HG03571 (cell line): ENCODE measurements at regions not wholly inside any gene's neighbourhood (a gene's known extent, or its start where the extent isn't known, plus 50 kb on each side); places are given as distances from the start of the nearest gene placed in this dataset.

Experiments
- ATAC-seq: cut with Tn5 transposase; IDR thresholded peaks from one replicate; pipeline ENCODE4 v1.9.1; 2021; ENCODE audit not compliant: unreplicated experiment

DNA sequence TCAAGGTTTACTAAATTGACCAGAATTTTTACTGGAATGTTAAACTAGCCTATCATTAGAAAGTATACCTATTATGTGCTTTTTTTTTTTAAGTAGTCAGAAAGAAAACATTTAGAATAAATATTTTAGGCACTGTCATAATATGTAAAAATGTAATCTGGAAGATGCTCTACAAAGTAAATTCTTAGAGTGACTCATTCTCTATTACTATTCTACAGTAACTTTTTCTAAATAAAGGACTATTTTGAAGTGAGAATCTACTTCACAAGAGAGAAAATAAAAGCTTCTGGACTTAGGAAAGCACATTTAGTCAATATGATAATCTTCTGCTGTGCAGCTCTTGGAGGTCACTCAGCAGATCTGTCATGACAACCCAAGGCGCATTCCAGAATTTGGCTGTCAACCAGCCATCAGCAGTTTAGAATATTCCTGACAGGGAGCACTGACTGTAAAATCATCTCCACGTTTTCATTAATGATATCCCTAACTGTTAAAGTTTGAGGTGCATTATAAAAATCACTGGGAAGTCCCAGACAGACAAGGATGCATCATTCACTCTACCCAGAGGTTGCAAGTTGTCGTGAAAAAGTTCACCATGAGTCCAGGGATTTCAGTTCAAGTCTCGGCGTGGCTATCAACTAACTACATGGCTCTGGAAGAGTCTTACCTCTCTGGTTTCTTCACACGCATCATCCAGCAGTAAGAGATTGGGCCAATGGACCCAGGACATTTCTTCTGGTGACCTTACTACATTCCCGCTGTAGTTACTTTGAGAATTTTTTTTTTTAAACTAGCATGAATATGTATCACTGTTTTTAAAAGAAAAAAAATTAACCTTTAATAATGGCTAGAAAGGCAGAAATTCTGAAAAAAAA is 374.9 kb downstream of the GJA1 start:
- no peak for ATAC-seq

DNA sequence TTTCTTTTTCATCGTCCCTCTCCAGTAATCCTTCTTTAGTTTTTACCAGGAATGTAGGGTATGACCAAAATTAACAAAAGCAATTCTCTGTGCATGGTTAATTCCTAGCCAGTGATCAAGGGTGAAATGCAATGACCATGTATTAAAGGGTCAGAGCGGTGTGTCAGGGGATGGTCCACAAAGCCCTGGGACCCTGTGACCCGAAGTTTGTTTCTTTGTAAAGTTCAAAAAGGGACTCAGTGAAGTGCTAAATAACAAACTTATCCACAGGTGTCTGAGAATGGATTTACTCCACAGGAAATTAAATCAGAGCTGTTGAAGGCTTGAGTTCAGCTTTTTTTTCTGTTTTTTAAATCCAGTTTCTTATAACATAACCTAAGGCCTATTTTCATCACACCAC is 375.7 kb downstream of the GJA1 start:
- no peak for ATAC-seq

DNA sequence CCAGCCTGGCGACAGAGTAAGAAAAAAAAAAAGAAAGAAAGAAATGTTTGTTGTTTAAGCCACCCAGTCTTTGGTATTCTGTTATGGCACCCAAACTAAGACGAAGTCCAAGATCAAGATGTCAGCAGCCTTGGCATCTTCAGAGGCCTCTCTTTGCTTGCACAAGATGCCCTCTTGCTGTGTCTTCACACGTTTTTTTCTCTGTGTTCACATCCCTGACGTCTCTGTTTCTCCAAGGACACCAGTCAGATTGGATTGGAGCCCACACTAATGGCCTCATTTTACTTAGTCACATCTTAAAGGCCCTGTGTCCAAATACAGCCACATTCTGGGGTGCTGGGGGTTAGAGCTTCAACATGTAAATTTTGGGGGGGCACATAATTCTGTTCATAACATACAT is 380.9 kb downstream of the GJA1 start:
- ATAC-seq, result no peak

DNA sequence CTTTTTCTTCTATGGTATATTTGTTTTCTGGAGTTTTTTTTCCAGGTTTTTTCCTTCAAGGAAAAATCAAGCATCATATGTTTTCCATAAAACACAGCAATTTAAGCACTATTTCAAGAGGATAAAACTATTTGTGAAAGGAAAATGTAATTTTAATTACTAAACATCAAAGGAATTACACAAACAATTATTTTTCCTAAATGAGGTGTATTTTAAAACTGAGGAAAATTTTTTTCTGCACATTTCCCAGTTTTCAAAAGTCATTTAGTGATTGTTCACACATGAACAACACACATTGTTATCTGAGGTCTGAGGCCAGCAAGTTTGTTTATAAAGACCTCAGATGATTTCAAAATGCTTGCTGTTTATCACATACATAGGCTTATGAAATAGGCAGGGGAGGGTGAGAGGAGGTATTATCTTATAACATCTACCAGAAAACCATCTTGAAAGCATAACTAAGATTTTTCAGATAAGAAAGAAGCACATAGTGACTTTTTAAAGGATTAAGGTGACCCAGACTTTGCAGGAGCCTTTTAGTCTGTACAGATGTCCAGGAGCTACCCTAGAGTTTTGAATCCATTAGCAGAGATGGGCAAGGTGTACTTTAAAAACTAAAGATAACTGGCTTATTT is 381.6 kb downstream of the GJA1 start:
- ATAC-seq, result no peak

DNA sequence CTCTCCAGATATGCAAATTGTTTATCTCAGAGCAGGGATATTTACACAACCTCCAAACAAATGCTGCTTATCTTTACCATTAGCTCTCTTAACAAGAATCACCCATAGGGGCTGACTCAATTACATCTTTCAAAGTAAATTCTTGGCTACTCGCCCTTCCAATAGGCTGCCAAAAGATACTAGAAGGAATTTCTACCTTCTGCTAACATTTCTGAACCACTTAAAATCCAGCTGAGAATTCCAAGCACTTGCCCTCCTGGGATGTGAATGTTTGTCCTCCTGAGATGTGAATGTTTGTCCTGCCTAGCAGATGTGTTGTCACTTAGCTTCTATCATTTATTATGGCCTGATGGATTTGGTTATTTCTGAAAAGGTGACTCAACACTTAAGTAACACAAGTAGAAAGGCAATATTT is 388.0 kb downstream of the GJA1 start:
- no peak for ATAC-seq

DNA sequence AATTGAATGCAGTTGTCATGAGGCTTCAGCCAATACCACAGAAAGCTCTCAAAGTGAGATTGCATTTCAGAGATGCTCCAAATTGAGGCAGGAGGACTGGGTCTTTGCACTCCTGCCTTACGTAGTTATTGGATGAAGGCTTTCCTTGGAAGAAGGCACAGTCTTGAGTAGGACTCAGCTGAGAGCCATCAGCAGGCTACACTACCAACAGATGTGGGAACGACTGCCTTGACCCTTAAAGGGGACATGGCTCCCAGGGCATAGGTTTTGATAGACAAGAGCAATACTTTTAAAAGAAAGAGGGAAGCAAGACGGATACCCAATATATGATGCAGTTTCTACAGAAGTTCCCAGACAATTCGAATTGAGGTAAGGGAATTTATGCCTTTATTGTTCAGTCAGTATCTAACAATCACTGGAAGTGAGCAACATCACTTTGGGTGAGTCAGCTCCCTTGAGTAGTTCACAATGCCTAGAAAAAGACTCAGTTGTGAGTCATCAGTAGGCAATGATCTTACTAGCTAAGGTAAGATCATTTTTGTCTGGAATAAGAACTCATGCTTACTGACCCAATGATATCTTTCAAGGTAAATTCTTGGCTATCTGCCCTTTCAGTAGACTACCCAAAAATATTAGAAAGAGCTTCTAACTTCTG is 390.8 kb downstream of the GJA1 start:
- ATAC-seq, result no peak

DNA sequence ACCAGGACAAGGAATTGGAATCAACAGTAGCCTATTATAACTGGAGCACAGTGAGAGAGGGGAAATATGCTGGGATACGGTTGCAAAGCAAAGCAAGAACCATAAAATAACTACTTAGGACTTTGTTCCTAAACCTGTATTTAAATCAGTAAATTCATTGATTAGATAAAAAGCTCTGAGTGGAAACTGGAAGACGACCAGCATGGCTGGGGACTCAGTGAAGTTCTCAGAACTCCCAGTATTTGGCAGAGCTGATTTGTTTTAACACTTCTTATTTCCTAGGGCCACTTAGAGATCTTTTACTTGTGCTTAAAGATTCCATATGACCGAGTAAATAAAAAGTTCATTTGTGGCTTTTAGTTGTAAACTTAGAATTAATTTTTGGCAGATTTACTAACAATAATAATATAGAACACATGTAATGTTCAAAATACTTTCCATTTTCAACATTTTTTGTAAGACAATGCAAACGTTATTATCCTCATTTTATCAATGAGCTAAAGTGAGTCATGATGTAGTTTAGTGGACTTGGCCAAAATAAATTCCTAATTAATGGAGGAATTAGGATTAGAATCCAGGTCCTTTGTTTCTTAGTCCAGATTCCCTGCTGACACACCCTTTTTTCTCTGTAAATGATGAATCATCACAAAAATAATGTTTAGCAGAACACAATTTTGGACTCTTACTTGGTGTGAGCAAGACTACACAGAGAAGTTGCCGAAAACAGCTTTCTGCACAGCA is 392.9 kb downstream of the GJA1 start:
- ATAC-seq, result no peak

DNA sequence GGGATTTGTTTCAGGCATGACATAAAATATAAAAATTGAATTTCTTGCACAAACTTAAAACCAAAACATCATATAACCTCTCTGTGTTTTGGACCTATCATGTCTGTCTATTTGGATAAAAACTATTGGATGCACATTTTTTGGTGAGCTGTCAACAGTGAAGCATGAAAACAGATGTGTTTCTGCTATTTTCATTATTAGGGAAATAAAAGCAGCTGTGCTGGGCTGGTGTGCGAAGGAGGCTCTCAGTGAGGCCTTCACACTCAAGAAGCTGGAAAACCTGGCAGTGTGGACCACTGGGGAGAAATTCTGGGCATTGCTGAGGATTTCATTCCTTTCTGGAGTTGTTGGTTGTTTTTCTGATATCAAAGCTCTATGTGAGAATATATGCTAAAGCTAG is 395.3 kb downstream of the GJA1 start:
- no peak for ATAC-seq

DNA sequence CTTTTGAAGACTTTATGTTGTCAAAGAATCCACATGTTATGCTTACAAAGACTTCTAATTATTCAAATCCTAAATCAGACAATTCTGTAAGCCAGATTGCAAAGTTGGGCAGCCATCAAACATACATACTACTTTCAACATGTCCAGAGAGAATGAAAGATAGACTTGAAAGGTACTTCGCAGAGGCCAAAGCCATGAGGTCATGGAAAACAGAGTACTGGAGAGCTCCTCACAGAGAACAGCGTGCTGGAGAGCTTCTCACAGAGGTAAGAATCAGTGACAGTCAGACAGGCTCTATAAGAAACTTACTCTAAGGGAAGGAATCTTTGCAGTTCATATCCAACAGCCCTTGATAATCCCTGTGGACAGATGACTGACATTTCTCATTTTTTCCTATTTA is 400.2 kb downstream of the GJA1 start:
- no peak for ATAC-seq

DNA sequence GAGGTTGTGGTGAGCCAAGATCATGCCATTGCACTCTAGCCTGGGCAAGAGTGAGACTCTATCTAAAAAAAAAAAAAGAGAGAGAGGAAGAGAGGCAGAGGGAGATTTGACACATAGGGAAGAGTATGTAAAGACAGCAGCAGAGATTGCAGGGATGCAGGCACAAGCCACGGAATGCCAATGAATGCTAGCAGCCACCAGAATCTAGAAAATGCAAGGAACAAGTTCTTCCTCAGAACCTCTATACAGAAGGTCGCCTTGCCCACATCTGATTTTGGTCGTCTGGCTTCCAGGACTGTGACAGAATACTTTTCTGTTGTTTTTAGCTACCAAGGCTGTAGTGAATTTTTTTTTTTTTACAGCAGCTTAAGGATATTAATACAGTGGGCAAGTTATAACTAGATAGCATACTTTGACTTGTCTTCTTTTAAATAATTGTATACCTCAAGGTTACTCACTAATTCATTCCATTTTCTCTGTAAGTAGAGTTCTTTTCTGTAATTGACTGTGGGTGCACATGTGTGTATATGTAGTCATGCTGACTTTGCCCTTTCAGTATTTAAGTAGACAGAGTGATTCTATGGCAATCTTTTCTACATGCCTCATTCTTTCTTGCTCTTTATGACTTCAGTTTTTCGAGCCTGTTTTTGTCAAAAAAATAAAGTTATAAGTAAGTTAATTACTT is 402.2 kb downstream of the GJA1 start:
- no peak for ATAC-seq

DNA sequence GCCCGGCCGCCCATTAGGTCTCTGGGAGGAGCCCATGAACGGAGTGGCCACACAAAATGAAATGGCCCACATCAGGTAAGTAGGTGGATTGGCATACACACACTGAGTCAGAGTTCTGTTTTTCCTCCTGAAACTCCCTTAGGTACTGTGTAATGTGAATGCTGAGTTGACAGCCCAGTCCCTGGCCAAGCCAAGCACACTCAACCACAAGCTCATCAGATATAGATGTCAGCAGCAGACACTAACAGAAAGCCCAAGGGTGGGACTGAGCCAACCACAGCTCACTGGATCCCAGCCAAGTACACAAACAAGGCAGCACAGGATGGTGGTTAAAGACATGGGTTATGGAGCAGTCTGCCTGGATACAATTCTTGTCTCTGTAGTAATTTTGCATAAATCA is 403.4 kb downstream of the GJA1 start:
- no peak for ATAC-seq

DNA sequence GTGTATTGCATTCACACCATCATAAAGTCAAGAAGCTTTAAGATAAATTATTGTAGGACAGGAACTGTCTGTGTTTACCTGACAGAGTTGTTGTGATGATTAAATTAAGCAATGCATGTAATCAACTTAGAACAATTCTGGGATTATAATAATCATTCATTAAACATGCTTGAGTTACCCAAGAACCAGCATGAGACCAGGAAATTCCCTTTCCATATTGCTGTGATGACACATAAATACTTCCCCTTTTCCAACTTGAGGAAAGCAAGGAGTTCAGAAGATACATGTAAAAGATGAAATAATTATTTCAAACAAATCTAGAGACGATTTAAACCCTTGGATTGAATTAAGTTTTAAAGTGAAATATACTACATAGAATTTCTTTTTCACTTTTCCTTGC is 404.4 kb downstream of the GJA1 start:
- no peak for ATAC-seq

DNA sequence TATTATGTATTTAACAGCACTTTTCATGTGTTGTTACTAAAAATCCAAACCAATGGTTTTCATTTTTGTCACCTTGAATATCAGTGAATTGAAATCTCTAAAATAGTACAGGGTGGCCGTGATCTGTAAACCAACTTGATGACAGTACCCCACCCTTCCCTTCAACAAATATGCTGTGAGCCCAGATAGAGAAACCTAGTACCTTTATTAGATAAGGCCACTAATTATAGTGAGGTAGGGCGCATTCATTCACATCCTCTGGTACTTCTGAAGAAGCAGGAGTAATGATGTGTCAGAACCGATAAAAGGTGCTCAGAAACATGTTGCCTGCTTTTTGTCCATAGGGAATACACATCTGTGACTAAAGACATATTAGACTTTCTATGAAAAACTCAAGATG is 409.5 kb downstream of the GJA1 start:
- ATAC-seq, result no peak

DNA sequence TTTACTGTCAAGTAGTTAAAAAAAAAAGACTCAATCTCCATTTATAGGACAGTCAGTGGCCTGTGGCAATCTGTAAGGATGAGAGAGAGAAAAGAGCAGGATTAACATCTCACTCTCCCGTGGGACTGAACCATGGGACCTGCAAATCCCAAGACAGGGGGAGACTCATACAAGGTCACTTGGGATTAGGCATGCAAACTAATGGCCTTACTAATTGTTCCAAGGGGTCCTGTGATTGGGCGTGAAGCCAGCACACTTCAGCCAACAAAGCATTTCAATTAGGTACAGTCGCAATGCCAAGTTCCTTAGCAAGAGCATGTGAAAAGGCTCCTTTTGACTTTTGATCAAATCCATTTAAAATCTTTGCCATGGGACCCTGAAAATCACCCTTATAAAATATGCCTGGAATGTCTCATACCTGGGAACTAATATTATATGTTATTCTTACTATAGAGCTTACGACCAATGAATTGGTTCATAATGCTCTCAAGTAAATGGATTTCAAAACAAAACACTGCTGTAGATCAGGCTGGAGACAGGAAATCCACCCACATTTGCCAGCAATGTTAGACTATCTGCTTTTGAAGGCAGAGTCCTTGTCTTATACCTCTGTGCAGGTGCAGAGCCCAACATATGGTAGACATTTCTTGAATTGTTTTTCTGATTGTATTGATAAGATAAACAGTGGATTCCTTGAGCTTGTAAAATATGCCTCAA is 412.5 kb downstream of the GJA1 start:
- ATAC-seq, result no peak

DNA sequence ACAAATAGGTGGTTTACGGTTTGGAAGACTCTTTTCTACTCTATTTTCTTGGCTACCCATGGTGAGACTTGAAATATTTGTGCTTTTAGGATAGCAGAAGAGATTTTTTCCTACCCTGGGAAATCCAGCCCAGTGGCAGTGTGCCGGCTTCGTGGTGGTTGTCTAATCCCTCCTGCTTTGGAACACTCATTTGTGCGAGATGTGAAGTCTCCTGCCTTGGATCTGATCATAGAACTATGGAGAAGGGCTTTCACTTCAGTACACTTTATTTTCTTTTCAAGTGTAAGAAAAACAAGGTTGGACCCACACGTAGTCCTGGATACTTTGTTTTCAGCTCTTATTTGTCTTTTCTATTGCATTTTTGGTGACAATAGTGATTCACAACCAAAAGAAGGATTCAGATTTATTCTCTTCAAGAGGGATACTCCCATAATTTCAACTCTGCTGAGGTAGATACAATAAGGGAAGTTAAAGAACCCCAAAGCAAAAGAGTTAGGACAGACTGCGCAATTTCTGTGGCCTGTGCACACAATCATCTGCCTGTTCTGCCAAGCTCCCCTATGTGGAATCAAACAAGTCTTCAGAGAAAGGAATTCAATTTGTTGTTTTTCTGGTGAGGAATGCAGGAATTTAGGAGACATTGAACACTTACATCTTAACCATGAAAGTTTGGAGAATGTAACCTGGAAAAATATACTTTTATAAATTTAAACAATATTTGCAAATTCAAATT is 413.2 kb downstream of the GJA1 start:
- ATAC-seq, result no peak

DNA sequence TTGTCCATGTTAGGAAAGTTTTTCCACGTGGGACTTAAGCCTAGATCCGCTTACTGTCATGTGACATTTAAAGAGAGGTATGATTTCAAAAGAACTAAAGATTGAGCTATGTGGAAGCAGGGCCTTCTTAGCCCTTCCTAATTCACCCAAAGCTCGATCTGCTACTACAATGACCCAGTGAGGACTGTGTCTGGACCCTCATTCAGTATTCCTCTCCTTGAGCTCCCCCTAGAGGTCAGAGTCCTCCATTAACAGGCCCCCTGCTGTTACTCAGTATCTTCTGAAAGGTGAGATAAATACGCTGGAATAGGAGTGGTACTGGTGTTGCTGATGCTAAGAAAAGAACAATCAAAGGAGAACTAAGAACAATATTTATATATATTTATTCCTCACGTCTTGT is 414.0 kb downstream of the GJA1 start:
- peak; percentile 85 for ATAC-seq

DNA sequence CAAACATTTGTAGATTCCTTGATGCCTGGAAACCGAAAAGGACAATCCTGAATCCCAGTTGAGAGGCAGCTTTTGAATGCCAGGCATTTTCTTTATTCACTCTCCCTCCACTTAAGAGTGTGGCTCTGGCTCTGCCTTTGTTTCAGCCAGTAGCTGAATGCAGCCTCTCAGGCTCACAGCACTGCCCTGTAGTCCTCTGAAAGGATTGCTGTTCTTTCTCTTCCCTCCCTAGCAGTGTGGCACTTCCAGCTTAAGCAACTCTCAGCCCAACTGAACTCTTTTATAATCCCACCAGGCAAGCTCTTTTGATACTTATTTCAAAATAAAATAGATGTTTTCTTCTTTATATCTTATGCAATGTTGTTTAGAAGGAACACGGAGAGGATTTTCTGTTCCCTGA is 415.6 kb downstream of the GJA1 start:
- ATAC-seq, result no peak

DNA sequence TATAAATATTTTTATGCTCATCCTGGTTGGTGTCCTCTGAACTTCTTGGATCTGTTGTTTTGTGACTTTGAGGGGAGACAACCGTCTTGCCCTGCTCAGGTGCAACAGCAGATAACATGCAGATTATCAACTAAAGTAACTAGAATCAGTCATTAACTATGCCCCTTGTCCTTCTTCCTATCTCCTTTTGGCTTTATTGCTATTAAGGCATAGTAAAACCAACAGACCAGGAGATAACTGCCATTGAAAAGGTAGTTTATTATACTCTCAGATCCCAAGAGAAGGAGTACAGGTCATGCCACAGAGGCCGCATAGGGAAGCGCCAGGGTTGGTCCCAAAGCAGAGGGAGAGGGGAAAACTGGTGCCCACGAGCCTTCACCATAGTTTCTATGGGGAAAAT is 418.2 kb downstream of the GJA1 start:
- ATAC-seq, result no peak

DNA sequence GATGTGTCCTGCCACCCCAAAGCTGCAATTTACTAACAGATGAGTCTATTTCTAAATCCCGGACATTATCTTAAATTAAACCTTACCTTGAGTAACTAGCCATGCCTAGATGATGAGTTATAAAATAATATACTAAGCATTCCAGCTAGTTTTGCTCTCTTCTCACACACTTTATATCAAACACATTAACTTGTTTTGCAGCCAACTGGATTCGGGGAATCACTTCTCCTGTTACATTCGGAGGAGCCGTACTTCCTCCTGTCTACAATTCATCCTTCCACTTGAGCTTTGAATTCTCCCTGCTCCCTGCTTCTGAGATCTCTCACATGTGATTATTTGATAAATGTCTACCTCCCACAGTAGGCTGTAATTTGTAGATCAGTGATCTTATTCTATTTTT is 420.1 kb downstream of the GJA1 start:
- no peak for ATAC-seq

DNA sequence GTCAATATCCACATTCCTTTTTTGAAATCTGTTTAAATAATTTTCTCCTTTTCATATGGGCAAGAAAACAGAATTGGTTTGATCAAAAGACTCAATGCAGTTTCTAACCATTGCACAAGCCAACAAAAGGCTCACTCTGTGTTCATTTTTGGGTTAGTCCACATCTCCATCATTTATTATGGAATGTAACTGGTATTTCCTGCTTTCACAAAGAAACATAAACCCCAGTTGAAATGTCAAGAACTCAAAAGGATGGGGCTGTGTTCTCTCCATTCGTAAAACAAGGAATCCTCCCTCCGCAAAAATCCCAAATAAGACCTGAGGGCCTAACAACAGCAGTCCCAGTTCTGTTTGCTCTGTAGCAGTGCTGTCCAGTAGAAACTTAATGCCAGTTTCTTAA is 420.9 kb downstream of the GJA1 start:
- ATAC-seq, result no peak
